PC-3 (cell line): ENCODE measurements at regions not wholly inside any gene's neighbourhood (a gene's known extent, or its start where the extent isn't known, plus 50 kb on each side); places are given as distances from the start of the nearest gene placed in this dataset.

ENCODE experiments used
- ATAC-seq: fragments of 200-7000 bp; cut with Tn5 transposase; 2 replicates; pipeline ENCODE4 v1.9.1; 2020; ENCODE audit warnings: mild to moderate bottlenecking, moderate library complexity
- BruUV-seq: library from RNA; stranded (reverse); fragments of 400-500 nt; replicated peaks from 2 replicates; lab custom pipeline; 2021; lab: Mats Ljungman, UMichigan
- CTCF ChIA-PET: fragments of 300-600 bp; sonication (Branson Sonifier 250); formaldehyde crosslinking; loops from one replicate; lab custom pipeline; 2022; ENCODE audit warnings: antibody characterized with exemption; lab: Charles Lee
- POLR2A ChIA-PET: fragments of 300-600 bp; sonication (Branson Sonifier 250); formaldehyde crosslinking; loops from one replicate; lab custom pipeline; 2022; ENCODE audit warnings: antibody characterized with exemption; ENCODE audit not compliant: unreplicated experiment; lab: Charles Lee
- DNase-seq: peaks from one replicate; pipeline ENCODE4 v3.0.0-alpha.2; 2015
- H2AFZ ChIP-seq: fragments of 300-600 bp; sonication (generic); 2 replicates; pipeline ENCODE4 v1.6.0; 2016; ENCODE audit warnings: antibody characterized with exemption, low read length
- H3F3A ChIP-seq: fragments of 300-600 bp; sonication (generic); one replicate; pipeline ENCODE4 v1.6.0; 2017; ENCODE audit warnings: antibody characterized with exemption, low read length, control low read depth, mild to moderate bottlenecking; ENCODE audit not compliant: unreplicated experiment
- H3K27ac ChIP-seq: fragments of 300-600 bp; sonication (generic); 2 replicates; pipeline ENCODE4 v1.5.1; 2016; ENCODE audit warnings: mild to moderate bottlenecking, low read length
- H3K27me3 ChIP-seq: fragments of 300-600 bp; sonication (generic); 2 replicates; pipeline ENCODE4 v1.6.1; 2016; ENCODE audit warnings: low read length, mixed read lengths
- H3K36me3 ChIP-seq: fragments of 300-600 bp; sonication (generic); 2 replicates; pipeline ENCODE4 v1.6.1; 2016; ENCODE audit warnings: low read depth, mixed run types, low read length, mixed read lengths
- H3K4me1 ChIP-seq: fragments of 300-600 bp; sonication (generic); 2 replicates; pipeline ENCODE4 v1.5.1; 2016; ENCODE audit warnings: low read length; ENCODE audit not compliant: insufficient read depth
- H3K4me2 ChIP-seq: fragments of 300-600 bp; sonication (generic); 2 replicates; pipeline ENCODE4 v1.6.0; 2016; ENCODE audit warnings: low read length
- H3K4me3 ChIP-seq: fragments of 300-600 bp; sonication (generic); 2 replicates; pipeline ENCODE4 v1.5.1; 2016; ENCODE audit warnings: mild to moderate bottlenecking, low read length, mixed read lengths
- H3K79me2 ChIP-seq: fragments of 300-600 bp; sonication (generic); 2 replicates; pipeline ENCODE4 v1.6.1; 2017; ENCODE audit warnings: low read length, mixed read lengths
- H3K9ac ChIP-seq: fragments of 300-600 bp; sonication (generic); 2 replicates; pipeline ENCODE4 v1.6.0; 2016; ENCODE audit warnings: mild to moderate bottlenecking, low read length
- H3K9me2 ChIP-seq: fragments of 300-600 bp; sonication (generic); replicated peaks from 2 replicates; pipeline ENCODE4 v1.6.1; 2016; ENCODE audit warnings: mixed run types, low read length, mixed read lengths
- H3K9me3 ChIP-seq: fragments of 300-600 bp; sonication (generic); 2 replicates; pipeline ENCODE4 v1.6.1; 2016; ENCODE audit warnings: low read length, mixed read lengths
- H4K20me1 ChIP-seq: fragments of 300-600 bp; sonication (generic); 2 replicates; pipeline ENCODE4 v1.6.1; 2016; ENCODE audit warnings: low read length, mixed read lengths
- CTCF ChIP-seq: fragments of 300-600 bp; sonication (generic); conservative IDR thresholded peaks from 2 replicates; pipeline ENCODE4 v1.5.1; 2017; ENCODE audit warnings: antibody characterized with exemption, low read depth, mild to moderate bottlenecking, low read length
- EZH2 ChIP-seq: fragments of 300-600 bp; sonication (generic); IDR thresholded peaks from one replicate; pipeline ENCODE4 v1.6.1; 2017; ENCODE audit warnings: antibody characterized with exemption, mild to moderate bottlenecking, low read length; ENCODE audit not compliant: unreplicated experiment
- EZH2phosphoT487 ChIP-seq: fragments of 300-600 bp; sonication (generic); IDR thresholded peaks from 2 replicates; pipeline ENCODE4 v1.6.1; 2018; ENCODE audit warnings: mild to moderate bottlenecking, antibody characterized with exemption, low read length, borderline replicate concordance
- intact Hi-C: fragments of 100-400 bp; cut with micrococcal nuclease; formaldehyde crosslinking; loops from 2 replicates; pipeline ENCODE4 v1.9.0; 2023

DNA sequence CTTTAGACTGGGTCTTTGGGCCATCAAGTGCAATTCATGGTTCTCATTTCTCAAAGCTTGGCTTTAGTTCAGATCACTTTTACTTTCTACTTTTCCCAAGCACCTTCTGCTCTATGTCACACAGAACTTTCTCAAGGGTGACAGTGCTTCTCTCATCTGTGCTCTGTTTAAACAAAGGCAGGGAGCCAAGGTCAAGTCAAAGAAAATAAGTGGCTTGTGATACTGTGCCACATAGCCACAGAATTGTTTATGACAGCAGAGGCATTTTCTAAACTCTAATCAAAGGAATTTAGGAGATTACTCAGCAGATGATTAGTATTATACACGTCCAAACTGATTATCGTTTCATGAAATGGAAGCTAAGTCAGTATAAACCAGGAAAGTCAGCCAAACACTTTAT lies 348.0 kb downstream of the HDGFL1 start:
- Histone ChIP-seq H3K9ac (no peak overlapping the region), H3K36me3 (no peaks in the 10 kb centered on the region), H3K4me3 (no peak overlapping the region), H3K4me2 (no peak overlapping the region), H3K27me3 (no peaks in the 10 kb centered on the region), H3K27ac (no peak overlapping the region), H3F3A (no peaks in the 10 kb centered on the region), H4K20me1 (no peaks in the 10 kb centered on the region), H3K9me3 (no peaks in the 10 kb centered on the region), H3K9me2 (no peaks in the 10 kb centered on the region), H3K4me1 (no peaks in the 10 kb centered on the region), H3K79me2 (no peaks in the 10 kb centered on the region), H2AFZ (no peak overlapping the region)
- ChIA-PET CTCF (no interaction called here), POLR2A (no interaction called here)
- ATAC-seq (no peak), DNase-seq (no peak)
- intact Hi-C loops, result no loop called here
- BruUV-seq, result no TSS peak
- TF ChIP-seq EZH2phosphoT487 (no peak), EZH2 (no peak), CTCF (no peak)

- H3K9me2 ChIP-seq, result no peaks in the 10 kb centered on the region
- H3K27me3 ChIP-seq, result no peaks in the 10 kb centered on the region
- no peaks in the 10 kb centered on the region for H3F3A ChIP-seq
- ChIA-PET CTCF (no interaction called here), POLR2A (interaction anchor here (0.6 kb wide), 1 partner anchor 294 kb away, joined by 3 read pairs; no protein-coding TSS in a partner anchor)
- no peaks in the 10 kb centered on the region for H3K79me2 ChIP-seq
- H2AFZ ChIP-seq, result no peak overlapping the region
- TF ChIP-seq CTCF (no peak), EZH2phosphoT487 (no peak), EZH2 (no peak)
- DNase-seq, result no peak
- ATAC-seq, result no peak
- H4K20me1 ChIP-seq, result no peaks in the 10 kb centered on the region
- no peaks in the 10 kb centered on the region for H3K4me1 ChIP-seq
- BruUV-seq, result no TSS peak
- H3K4me2 ChIP-seq, result no peak overlapping the region
- intact Hi-C loops, result no loop called here
- no peak overlapping the region for H3K9ac ChIP-seq
- no peaks in the 10 kb centered on the region for H3K36me3 ChIP-seq
- no peaks in the 10 kb centered on the region for H3K9me3 ChIP-seq
- no peak overlapping the region for H3K4me3 ChIP-seq
- no peak overlapping the region for H3K27ac ChIP-seq
Observed at GRCh38 chr6:22921828-22922227, 352.5 kb downstream of the HDGFL1 start.

DNA sequence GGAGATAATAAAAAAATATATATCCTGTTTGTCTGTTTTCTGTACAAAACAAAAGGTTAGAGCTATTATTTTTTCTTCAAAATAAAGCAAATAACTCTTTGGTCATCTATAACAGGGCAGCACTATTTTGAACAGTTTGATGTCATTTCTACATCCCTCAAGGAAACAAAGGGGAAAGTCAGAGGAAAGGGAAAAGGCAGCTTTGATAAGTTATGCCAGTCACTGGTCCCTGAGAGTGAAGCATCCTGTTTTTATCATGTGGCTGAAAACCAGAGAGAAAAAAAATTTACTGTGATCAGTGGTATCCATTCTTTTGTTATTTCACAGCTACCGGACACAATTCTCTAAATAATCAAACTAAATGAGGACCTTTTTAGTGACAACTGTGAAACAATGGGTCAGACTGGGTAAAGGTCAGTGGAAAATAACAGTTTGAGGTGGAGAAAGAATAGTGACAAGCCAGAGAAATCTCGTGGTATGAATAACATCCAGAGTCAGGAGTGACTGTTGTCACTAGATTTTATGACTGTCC lies 356.0 kb downstream of the HDGFL1 start:
- DNase-seq, result no peak
- BruUV-seq, result no TSS peak
- Histone ChIP-seq H3K9me2 (no peaks in the 10 kb centered on the region), H3K27me3 (no peaks in the 10 kb centered on the region), H3K9me3 (no peaks in the 10 kb centered on the region), H3K79me2 (no peaks in the 10 kb centered on the region), H3K9ac (no peak overlapping the region), H3K4me2 (no peak overlapping the region), H3K4me1 (no peaks in the 10 kb centered on the region), H3K36me3 (no peaks in the 10 kb centered on the region), H2AFZ (no peak overlapping the region), H4K20me1 (no peaks in the 10 kb centered on the region), H3K27ac (no peak overlapping the region), H3K4me3 (no peak overlapping the region), H3F3A (no peaks in the 10 kb centered on the region)
- TF ChIP-seq EZH2phosphoT487 (no peak), CTCF (no peak), EZH2 (no peak)
- ChIA-PET POLR2A (no interaction called here), CTCF (interaction anchor here (0.6 kb wide), 1 partner anchor 381 kb away, joined by 3 read pairs; no protein-coding TSS in a partner anchor)
- no peak for ATAC-seq
- intact Hi-C loops, result no loop called here
